PC-3 (cell line): ENCODE measurements at regions not wholly inside any gene's neighbourhood (a gene's known extent, or its start where the extent isn't known, plus 50 kb on each side); places are given as distances from the start of the nearest gene placed in this dataset.

Source experiments
- ATAC-seq: fragments of 200-7000 bp; cut with Tn5 transposase; 2 replicates; pipeline ENCODE4 v1.9.1; 2020; ENCODE audit warnings: mild to moderate bottlenecking, moderate library complexity
- BruUV-seq: library from RNA; stranded (reverse); fragments of 400-500 nt; replicated peaks from 2 replicates; lab custom pipeline; 2021; lab: Mats Ljungman, UMichigan
- CTCF ChIA-PET: fragments of 300-600 bp; sonication (Branson Sonifier 250); formaldehyde crosslinking; loops from one replicate; lab custom pipeline; 2022; ENCODE audit warnings: antibody characterized with exemption; lab: Charles Lee
- POLR2A ChIA-PET: fragments of 300-600 bp; sonication (Branson Sonifier 250); formaldehyde crosslinking; loops from one replicate; lab custom pipeline; 2022; ENCODE audit warnings: antibody characterized with exemption; ENCODE audit not compliant: unreplicated experiment; lab: Charles Lee
- DNase-seq: peaks from one replicate; pipeline ENCODE4 v3.0.0-alpha.2; 2015
- H2AFZ ChIP-seq: fragments of 300-600 bp; sonication (generic); 2 replicates; pipeline ENCODE4 v1.6.0; 2016; ENCODE audit warnings: antibody characterized with exemption, low read length
- H3F3A ChIP-seq: fragments of 300-600 bp; sonication (generic); one replicate; pipeline ENCODE4 v1.6.0; 2017; ENCODE audit warnings: antibody characterized with exemption, low read length, control low read depth, mild to moderate bottlenecking; ENCODE audit not compliant: unreplicated experiment
- H3K27ac ChIP-seq: fragments of 300-600 bp; sonication (generic); 2 replicates; pipeline ENCODE4 v1.5.1; 2016; ENCODE audit warnings: mild to moderate bottlenecking, low read length
- H3K27me3 ChIP-seq: fragments of 300-600 bp; sonication (generic); 2 replicates; pipeline ENCODE4 v1.6.1; 2016; ENCODE audit warnings: low read length, mixed read lengths
- H3K36me3 ChIP-seq: fragments of 300-600 bp; sonication (generic); 2 replicates; pipeline ENCODE4 v1.6.1; 2016; ENCODE audit warnings: low read depth, mixed run types, low read length, mixed read lengths
- H3K4me1 ChIP-seq: fragments of 300-600 bp; sonication (generic); 2 replicates; pipeline ENCODE4 v1.5.1; 2016; ENCODE audit warnings: low read length; ENCODE audit not compliant: insufficient read depth
- H3K4me2 ChIP-seq: fragments of 300-600 bp; sonication (generic); 2 replicates; pipeline ENCODE4 v1.6.0; 2016; ENCODE audit warnings: low read length
- H3K4me3 ChIP-seq: fragments of 300-600 bp; sonication (generic); 2 replicates; pipeline ENCODE4 v1.5.1; 2016; ENCODE audit warnings: mild to moderate bottlenecking, low read length, mixed read lengths
- H3K79me2 ChIP-seq: fragments of 300-600 bp; sonication (generic); 2 replicates; pipeline ENCODE4 v1.6.1; 2017; ENCODE audit warnings: low read length, mixed read lengths
- H3K9ac ChIP-seq: fragments of 300-600 bp; sonication (generic); 2 replicates; pipeline ENCODE4 v1.6.0; 2016; ENCODE audit warnings: mild to moderate bottlenecking, low read length
- H3K9me2 ChIP-seq: fragments of 300-600 bp; sonication (generic); replicated peaks from 2 replicates; pipeline ENCODE4 v1.6.1; 2016; ENCODE audit warnings: mixed run types, low read length, mixed read lengths
- H3K9me3 ChIP-seq: fragments of 300-600 bp; sonication (generic); 2 replicates; pipeline ENCODE4 v1.6.1; 2016; ENCODE audit warnings: low read length, mixed read lengths
- H4K20me1 ChIP-seq: fragments of 300-600 bp; sonication (generic); 2 replicates; pipeline ENCODE4 v1.6.1; 2016; ENCODE audit warnings: low read length, mixed read lengths
- CTCF ChIP-seq: fragments of 300-600 bp; sonication (generic); conservative IDR thresholded peaks from 2 replicates; pipeline ENCODE4 v1.5.1; 2017; ENCODE audit warnings: antibody characterized with exemption, low read depth, mild to moderate bottlenecking, low read length
- EZH2 ChIP-seq: fragments of 300-600 bp; sonication (generic); IDR thresholded peaks from one replicate; pipeline ENCODE4 v1.6.1; 2017; ENCODE audit warnings: antibody characterized with exemption, mild to moderate bottlenecking, low read length; ENCODE audit not compliant: unreplicated experiment
- EZH2phosphoT487 ChIP-seq: fragments of 300-600 bp; sonication (generic); IDR thresholded peaks from 2 replicates; pipeline ENCODE4 v1.6.1; 2018; ENCODE audit warnings: mild to moderate bottlenecking, antibody characterized with exemption, low read length, borderline replicate concordance
- intact Hi-C: fragments of 100-400 bp; cut with micrococcal nuclease; formaldehyde crosslinking; loops from 2 replicates; pipeline ENCODE4 v1.9.0; 2023

DNA sequence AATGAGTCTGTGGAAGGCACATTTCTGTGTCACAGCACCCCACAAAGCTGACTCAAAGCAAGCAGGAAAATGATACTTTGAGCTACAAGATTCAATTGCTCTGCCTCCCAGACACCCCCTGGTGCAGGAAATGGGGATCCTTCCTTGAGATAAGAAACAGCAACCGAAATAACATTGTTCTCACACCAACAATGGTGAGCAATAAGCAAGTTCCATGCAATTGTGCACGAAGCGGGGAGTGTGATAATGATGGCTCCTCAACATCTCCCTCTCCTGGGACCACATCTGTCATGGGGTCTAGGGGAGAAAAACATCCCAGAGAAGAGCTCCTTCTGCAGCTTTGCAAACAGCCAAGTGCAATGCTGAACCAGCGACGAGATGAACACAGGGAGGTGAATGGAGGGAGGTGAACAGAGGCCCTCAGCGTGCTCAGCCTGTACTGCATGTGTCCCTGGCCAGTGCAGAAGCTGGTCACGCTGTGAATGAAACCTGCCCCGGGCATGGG is 67.7 kb downstream of the PDCL3 start:
- intact Hi-C loops = no loop called here
- no peak for DNase-seq
- POLR2A ChIA-PET = no interaction called here

GRCh38 chr2:100632037-100632436 is 69.2 kb downstream of the PDCL3 start:
- intact Hi-C loops = no loop called here
- Histone ChIP-seq H3K36me3 (no peaks in the 10 kb centered on the region), H4K20me1 (no peaks in the 10 kb centered on the region), H3K4me1 (no peaks in the 10 kb centered on the region), H3K9me3 (no peaks in the 10 kb centered on the region), H3K27me3 (no peaks in the 10 kb centered on the region), H3K9me2 (no peaks in the 10 kb centered on the region), H3K4me3 (no peak overlapping the region), H3K27ac (no peak overlapping the region), H3F3A (no peaks in the 10 kb centered on the region), H3K9ac (no peak overlapping the region), H3K4me2 (no peak overlapping the region), H3K79me2 (no peaks in the 10 kb centered on the region), H2AFZ (no peak overlapping the region)
- TF ChIP-seq CTCF (no peak), EZH2 (no peak)
- no TSS peak for BruUV-seq
- ATAC-seq (no peak), DNase-seq (no peak)
- CTCF ChIA-PET = no interaction called here
- POLR2A ChIA-PET = no interaction called here

More for the DNA sequence above, 67.7 kb downstream of the PDCL3 start:
- Histone ChIP-seq H2AFZ (no peak overlapping the region), H3K79me2 (no peaks in the 10 kb centered on the region), H3K4me2 (no peak overlapping the region), H3K36me3 (no peaks in the 10 kb centered on the region), H4K20me1 (no peaks in the 10 kb centered on the region), H3F3A (no peaks in the 10 kb centered on the region), H3K9ac (no peak overlapping the region), H3K4me1 (no peaks in the 10 kb centered on the region), H3K27ac (no peak overlapping the region), H3K27me3 (no peaks in the 10 kb centered on the region), H3K4me3 (no peak overlapping the region), H3K9me2 (no peaks in the 10 kb centered on the region), H3K9me3 (no peaks in the 10 kb centered on the region)
- TF ChIP-seq EZH2phosphoT487 (no peak), EZH2 (no peak), CTCF (no peak)
- CTCF ChIA-PET = no interaction called here
- ATAC-seq = no peak; the same call in 1 of the 2 replicates
- BruUV-seq = no TSS peak

- H3K27ac ChIP-seq = no peak overlapping the region
- H3K4me1 ChIP-seq = no peaks in the 10 kb centered on the region
- H3K4me3 ChIP-seq = no peak overlapping the region
- H2AFZ ChIP-seq = no peak overlapping the region
- no peak overlapping the region for H3K9ac ChIP-seq
- TF ChIP-seq EZH2phosphoT487 (no peak), CTCF (no peak), EZH2 (no peak)
- H3K9me3 ChIP-seq = no peaks in the 10 kb centered on the region
- H3K36me3 ChIP-seq = no peaks in the 10 kb centered on the region
- H4K20me1 ChIP-seq = no peaks in the 10 kb centered on the region
- H3K27me3 ChIP-seq = peaks cover 4% of the 10 kb centered on the region; the same call in 1 of the 2 replicates
- ChIA-PET CTCF (no interaction called here), POLR2A (no interaction called here)
- no peaks in the 10 kb centered on the region for H3F3A ChIP-seq
- ATAC-seq (no peak), DNase-seq (no peak)
- intact Hi-C loops = no loop called here
- BruUV-seq = no TSS peak
- no peaks in the 10 kb centered on the region for H3K9me2 ChIP-seq
- H3K4me2 ChIP-seq = no peak overlapping the region
- H3K79me2 ChIP-seq = no peaks in the 10 kb centered on the region
Measured at GRCh38 chr2:100632759-100633158, 70.0 kb downstream of the PDCL3 start.
